ENCODE measurements at regions not wholly inside any gene's neighbourhood (a gene's known extent, or its start where the extent isn't known, plus 50 kb on each side); places are given as distances from the start of the nearest gene placed in this dataset.
"Not testable (repeated sequence)": the region's sequence is repeated elsewhere in the genome, so short reads cannot be mapped to it uniquely, and the experiment has no call there.

DNA sequence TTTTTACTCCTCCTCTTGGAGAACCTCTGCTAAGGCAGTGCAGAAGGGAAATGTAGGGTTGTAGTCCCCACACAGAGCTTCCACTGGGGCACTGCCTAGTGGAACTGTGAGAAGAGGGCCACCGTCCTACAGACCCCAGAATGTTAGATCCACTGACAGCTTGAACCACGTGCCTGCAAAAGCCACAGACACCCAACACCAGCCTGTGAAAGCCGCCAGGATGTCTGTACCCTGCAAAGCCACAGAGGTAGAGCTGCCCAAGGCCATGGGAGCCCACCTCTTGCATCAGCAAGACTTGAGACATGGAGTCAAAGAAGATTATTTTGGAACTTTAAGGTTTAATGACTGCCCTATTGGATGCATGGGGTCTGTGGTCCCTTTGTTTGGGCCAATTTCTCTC lies 112.1 kb downstream of the RSL24D1 start:
- intact Hi-C loops (cut with DNase I; ENCODE audit: low total_unique reads), result no loop called here
- H3K4me3 ChIP-seq (ENCODE audit: low read depth, poor library complexity, severe bottlenecking), result no peak overlapping the region
- TF ChIP-seq POLR2A (IDR thresholded peaks at IDR 0.05), result no peak
- TF ChIP-seq, protein P1, sequence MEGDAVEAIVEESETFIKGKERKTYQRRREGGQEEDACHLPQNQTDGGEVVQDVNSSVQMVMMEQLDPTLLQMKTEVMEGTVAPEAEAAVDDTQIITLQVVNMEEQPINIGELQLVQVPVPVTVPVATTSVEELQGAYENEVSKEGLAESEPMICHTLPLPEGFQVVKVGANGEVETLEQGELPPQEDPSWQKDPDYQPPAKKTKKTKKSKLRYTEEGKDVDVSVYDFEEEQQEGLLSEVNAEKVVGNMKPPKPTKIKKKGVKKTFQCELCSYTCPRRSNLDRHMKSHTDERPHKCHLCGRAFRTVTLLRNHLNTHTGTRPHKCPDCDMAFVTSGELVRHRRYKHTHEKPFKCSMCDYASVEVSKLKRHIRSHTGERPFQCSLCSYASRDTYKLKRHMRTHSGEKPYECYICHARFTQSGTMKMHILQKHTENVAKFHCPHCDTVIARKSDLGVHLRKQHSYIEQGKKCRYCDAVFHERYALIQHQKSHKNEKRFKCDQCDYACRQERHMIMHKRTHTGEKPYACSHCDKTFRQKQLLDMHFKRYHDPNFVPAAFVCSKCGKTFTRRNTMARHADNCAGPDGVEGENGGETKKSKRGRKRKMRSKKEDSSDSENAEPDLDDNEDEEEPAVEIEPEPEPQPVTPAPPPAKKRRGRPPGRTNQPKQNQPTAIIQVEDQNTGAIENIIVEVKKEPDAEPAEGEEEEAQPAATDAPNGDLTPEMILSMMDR (IDR thresholded peaks at IDR 0.05), result no peak
- 73 to 76% methylated on average over 3 of the region's 3 CpGs for WGBS, 2 donors
- DNase-seq (ENCODE audit: low spot score in 2 of 2), result no peak

DNA sequence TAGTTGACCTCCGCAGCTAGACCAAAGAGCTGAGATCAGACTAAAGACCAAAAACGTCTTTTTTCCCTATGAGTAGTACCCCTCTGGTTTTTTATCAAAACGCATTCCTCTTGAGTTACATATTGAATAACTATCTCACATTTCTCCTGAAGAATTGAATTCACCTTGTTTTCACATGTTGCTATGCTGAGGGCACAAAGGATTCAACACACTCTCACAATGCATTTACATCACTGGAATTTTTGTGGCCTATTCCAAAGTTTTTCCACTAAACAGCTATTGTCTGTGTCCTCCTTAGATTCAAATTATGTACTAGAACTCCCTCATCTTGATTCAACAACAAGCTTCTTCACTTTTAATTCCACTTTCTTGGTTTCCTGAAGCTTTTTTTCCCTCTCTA lies 112.5 kb downstream of the RSL24D1 start:
- H3K4me3 ChIP-seq (ENCODE audit: low read depth, poor library complexity, severe bottlenecking), result no peak overlapping the region
- TF ChIP-seq, protein P1 (IDR thresholded peaks at IDR 0.05), result no peak
- no peak for TF ChIP-seq POLR2A (IDR thresholded peaks at IDR 0.05)
- intact Hi-C loops (cut with DNase I; ENCODE audit: low total_unique reads), result no loop called here
- no peak for DNase-seq (ENCODE audit: low spot score in 2 of 2)
- WGBS, 2 donors, result 66 to 76% methylated on average over 3 of the region's 3 CpGs

DNA sequence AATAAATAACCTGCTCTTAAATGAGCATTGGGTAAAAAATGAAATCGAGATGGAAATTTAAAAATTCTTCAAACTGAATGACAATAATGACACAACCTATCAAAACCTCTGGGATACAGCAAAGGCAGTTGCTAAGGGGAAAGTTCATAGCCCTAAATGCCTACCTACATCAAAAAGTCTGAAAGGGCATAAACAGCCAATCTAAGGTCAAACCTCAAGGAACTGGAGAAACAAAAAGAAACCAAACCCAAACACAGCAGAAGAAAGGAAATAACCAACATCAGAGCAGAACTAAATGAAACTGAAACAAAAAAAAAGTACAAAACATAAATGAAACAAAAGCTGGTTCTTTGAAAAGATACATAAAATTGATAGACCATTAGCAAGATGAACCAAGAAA lies 119.7 kb downstream of the RSL24D1 start:
- H3K4me3 ChIP-seq (ENCODE audit: low read depth, poor library complexity, severe bottlenecking); intact Hi-C loops (cut with DNase I; ENCODE audit: low total_unique reads); DNase-seq (ENCODE audit: low spot score in 2 of 2): not testable (repeated sequence)
- WGBS, 2 donors, result 75 to 88% methylated on average over 1 of the region's 1 CpG

DNA sequence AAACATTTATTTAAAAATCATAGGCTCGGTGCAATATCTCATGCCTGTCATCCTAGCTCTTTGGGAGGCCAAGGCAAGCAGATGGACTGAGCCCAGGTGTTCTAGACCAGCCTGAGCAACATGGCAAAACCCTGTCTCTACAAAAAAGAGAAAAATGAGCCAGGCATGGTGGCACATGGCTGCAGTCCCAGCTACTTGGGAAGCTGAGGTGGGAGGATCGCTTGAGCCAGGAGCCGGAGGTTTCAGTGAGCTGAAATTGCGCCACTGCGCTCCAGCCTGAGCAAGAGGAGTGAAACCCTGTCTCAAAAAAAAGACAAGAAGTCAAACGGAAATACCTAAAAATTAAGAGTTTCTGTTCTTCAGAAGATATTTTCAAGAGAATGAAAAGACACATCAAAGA lies 122.3 kb downstream of the RSL24D1 start:
- 84 to 88% methylated on average over 6 of the region's 6 CpGs for WGBS, 2 donors
- no peak for DNase-seq (ENCODE audit: low spot score in 2 of 2)
- TF ChIP-seq POLR2A (IDR thresholded peaks at IDR 0.05), result no peak
- TF ChIP-seq, protein P1 (IDR thresholded peaks at IDR 0.05), result no peak
- intact Hi-C loops (cut with DNase I; ENCODE audit: low total_unique reads), result no loop called here
- no peak overlapping the region for H3K4me3 ChIP-seq (ENCODE audit: low read depth, poor library complexity, severe bottlenecking)

DNA sequence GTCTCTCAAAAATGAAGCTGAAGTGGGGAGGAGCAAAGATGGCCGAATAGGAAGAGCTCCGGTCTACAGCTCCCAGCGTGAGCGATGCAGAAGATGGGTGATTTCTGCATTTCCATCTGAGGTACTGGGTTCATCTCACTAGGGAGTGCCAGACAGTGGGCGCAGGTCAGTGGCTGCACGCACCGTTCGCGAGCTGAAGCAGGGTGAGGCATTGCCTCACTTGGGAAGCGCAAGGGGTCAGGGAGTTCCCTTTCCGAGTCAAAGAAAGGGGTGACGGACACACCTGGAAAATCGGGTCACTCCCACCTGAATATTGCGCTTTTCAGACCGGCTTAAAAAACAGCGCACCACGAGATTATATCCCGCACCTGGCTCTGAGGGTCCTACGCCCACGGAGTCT lies 132.8 kb downstream of the RSL24D1 start:
- WGBS, 2 donors, result 91 to 95% methylated on average over 20 of the region's 20 CpGs
- H3K4me3 ChIP-seq (ENCODE audit: low read depth, poor library complexity, severe bottlenecking); DNase-seq (ENCODE audit: low spot score in 2 of 2); intact Hi-C loops (cut with DNase I; ENCODE audit: low total_unique reads): not testable (repeated sequence)

DNA sequence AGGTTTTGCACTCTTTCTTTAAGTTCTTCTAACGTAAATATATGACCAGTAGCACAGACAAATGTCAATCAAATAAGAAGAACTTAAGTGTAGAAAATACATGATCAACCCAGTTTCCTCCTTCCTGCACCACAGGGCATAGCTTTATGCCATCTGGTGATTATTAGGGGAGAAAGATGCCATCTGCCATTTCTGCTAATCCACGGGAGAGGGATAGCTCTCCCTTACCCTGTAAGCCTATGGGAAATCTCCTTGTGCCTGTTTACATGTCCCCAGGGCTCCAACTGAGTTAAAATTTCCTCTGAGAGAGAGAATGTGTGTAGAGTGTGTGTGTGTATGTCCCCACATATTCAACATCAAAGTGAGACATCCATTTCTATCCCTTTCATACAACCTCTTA lies 135.9 kb downstream of the RSL24D1 start:
- no peak for TF ChIP-seq POLR2A (IDR thresholded peaks at IDR 0.05)
- TF ChIP-seq, protein P1 (IDR thresholded peaks at IDR 0.05), result no peak
- intact Hi-C loops (cut with DNase I; ENCODE audit: low total_unique reads), result no loop called here
- WGBS, 2 donors, result 57 to 60% methylated on average over 2 of the region's 2 CpGs
- no peak overlapping the region for H3K4me3 ChIP-seq (ENCODE audit: low read depth, poor library complexity, severe bottlenecking)
- DNase-seq (ENCODE audit: low spot score in 2 of 2), result no peak

DNA sequence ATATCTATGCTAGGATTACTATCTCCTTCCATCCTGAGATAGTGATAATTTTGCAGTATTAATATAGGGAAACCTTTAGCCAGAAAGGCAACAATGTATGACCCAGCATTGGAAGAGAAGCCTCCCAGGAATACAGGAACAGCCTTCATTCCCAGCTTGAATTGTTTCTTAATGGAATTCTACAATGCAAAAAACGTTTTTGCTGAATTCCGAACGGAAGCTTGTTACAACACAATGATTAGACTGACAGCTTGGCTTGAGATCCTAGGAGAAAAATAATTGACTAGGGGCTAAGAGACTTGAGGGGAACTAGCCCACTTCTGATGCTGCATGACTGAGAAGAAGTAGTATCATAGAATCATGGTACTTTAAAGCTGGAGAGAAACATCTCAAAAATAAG lies 140.2 kb downstream of the RSL24D1 start:
- DNase-seq (ENCODE audit: low spot score in 2 of 2), result no peak
- no peak overlapping the region for H3K4me3 ChIP-seq (ENCODE audit: low read depth, poor library complexity, severe bottlenecking)
- no peak for TF ChIP-seq POLR2A (IDR thresholded peaks at IDR 0.05)
- TF ChIP-seq, protein P1 (IDR thresholded peaks at IDR 0.05), result no peak
- intact Hi-C loops (cut with DNase I; ENCODE audit: low total_unique reads), result no loop called here
- WGBS, 2 donors, result 67 to 68% methylated on average over 3 of the region's 3 CpGs

Measured in lower leg skin (tissue), 4 donors.